ENCODE measurements at regions not wholly inside any gene's neighbourhood (a gene's known extent, or its start where the extent isn't known, plus 50 kb on each side); places are given as distances from the start of the nearest gene placed in this dataset.

DNA sequence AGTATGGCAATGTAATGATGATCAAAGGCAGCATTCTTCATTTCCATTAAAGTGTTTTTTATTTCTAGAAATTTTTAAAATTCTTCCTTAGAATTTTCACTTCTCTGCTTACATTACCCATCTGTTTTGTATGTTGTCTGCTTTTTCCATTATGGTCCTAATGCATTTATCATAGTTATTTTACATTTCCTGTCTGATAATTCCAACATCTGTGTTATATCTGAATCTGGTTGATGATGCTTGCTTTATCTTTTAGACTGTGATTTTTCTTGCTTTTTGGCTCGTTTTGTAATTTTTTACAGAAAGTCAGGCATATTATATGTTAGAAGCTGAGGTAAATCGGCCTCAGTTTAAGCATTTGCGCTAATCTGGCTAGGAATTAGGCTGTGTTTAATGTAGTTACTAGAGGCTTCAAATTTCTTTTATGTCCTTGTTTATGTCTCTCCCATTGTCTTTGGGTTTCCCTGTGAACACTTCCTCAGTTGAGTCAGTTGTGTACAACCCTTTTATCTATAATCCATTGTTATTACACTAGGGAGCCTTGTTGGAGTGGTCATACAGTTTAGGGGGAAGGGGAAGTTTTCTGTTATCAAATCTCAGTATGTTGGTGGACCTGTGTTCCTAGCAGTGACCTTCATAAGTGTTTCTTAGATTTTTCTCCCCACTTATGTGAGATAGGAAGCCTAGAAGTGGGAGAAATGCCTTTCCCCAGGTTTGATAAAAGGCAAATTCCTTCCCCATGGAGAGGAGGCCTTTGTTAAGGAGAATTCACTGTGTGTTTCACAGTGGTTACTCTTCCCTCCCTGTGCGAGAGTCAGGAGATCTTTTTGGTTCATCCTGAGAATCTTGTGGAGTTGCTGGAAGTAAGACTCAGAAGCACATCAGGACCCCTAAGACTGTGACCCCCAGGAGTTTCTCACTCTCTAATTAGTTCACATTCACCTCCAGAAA lies 437.5 kb downstream of the INSC start:
- TF ChIP-seq POLR2A (IDR thresholded peaks at IDR 0.05): no peak
- TF ChIP-seq, protein P1, sequence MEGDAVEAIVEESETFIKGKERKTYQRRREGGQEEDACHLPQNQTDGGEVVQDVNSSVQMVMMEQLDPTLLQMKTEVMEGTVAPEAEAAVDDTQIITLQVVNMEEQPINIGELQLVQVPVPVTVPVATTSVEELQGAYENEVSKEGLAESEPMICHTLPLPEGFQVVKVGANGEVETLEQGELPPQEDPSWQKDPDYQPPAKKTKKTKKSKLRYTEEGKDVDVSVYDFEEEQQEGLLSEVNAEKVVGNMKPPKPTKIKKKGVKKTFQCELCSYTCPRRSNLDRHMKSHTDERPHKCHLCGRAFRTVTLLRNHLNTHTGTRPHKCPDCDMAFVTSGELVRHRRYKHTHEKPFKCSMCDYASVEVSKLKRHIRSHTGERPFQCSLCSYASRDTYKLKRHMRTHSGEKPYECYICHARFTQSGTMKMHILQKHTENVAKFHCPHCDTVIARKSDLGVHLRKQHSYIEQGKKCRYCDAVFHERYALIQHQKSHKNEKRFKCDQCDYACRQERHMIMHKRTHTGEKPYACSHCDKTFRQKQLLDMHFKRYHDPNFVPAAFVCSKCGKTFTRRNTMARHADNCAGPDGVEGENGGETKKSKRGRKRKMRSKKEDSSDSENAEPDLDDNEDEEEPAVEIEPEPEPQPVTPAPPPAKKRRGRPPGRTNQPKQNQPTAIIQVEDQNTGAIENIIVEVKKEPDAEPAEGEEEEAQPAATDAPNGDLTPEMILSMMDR (IDR thresholded peaks at IDR 0.05): no peak
